ENCODE measurements at regions not wholly inside any gene's neighbourhood (a gene's known extent, or its start where the extent isn't known, plus 50 kb on each side); places are given as distances from the start of the nearest gene placed in this dataset.

- TF ChIP-seq TFCP2L1 (CRISPR knock-in tag; IDR thresholded peaks at IDR 0.05) = no peak
These were observed 67.0 kb upstream of the STARD13 start (continued) for GRCh38 chr13:33352526-33352925.

- POLR2A ChIA-PET = no interaction called here
- Histone ChIP-seq H3K4me2 (no peak overlapping the region), H3K4me1 (0 out of 3 replicates have a peak, but pooled peaks cover 7% of the 10 kb centered on the region), H3K4me3 (no peak overlapping the region), H3K9me3 (no peaks in the 10 kb centered on the region), H3K27ac (no peak overlapping the region)
- 64% methylated on average over 4 of the region's 4 CpGs for WGBS (ENCODE audit: missing lambda C conversion rate)
- CTCF ChIA-PET = no interaction called here
- DNase-seq (ENCODE audit: low read depth in 1 of 2, low spot score in 1 of 2) (no peak), ATAC-seq (no peak), FAIRE-seq (no peak)
- TF ChIP-seq NPAS2 (CRISPR knock-in tag; IDR thresholded peaks at IDR 0.05; ENCODE audit: borderline replicate concordance) = no peak
- no peak for TF ChIP-seq ATOH8 (CRISPR knock-in tag; IDR thresholded peaks at IDR 0.05; ENCODE audit: low read depth)
- no peak for TF ChIP-seq JUN (IDR thresholded peaks at IDR 0.05)
- TF ChIP-seq NR3C1 (IDR thresholded peaks at IDR 0.05) = no peak
- no peak for TF ChIP-seq MYC (IDR thresholded peaks at IDR 0.05; ENCODE audit: borderline replicate concordance, low read length)
- TF ChIP-seq FOSL2 (IDR thresholded peaks at IDR 0.05) = no peak
- TF ChIP-seq FOSL2 (CRISPR knock-in tag; IDR thresholded peaks at IDR 0.05) = no peak
- no peak for TF ChIP-seq POLR2AphosphoS2 (conservative IDR thresholded peaks at IDR 0.05; ENCODE audit: low read length)
- TF ChIP-seq HOXB5 (CRISPR knock-in tag; IDR thresholded peaks at IDR 0.05) = no peak
- no peak for TF ChIP-seq MAFK (IDR thresholded peaks at IDR 0.05; ENCODE audit: partially characterized antibody)
- no peak for TF ChIP-seq MAZ (IDR thresholded peaks at IDR 0.05; ENCODE audit: borderline replicate concordance, low read depth, low read length)
- no peak for TF ChIP-seq SREBF2 (IDR thresholded peaks at IDR 0.05)
- no peak for TF ChIP-seq RARB (CRISPR knock-in tag; IDR thresholded peaks at IDR 0.05)
- no peak for TF ChIP-seq EP300 (IDR thresholded peaks at IDR 0.05)
These were observed 67.7 kb upstream of the STARD13 start for GRCh38 chr13:33353210-33353609.

GRCh38 chr13:33353646-33354045 is 68.1 kb upstream of the STARD13 start:
- ChIA-PET CTCF (no interaction called here), POLR2A (no interaction called here)
- no peak overlapping the region for H3K4me3 ChIP-seq
- no peak for DNase-seq (ENCODE audit: low read depth in 1 of 2, low spot score in 1 of 2)
- no peaks in the 10 kb centered on the region for H3K9me3 ChIP-seq
- WGBS (ENCODE audit: missing lambda C conversion rate) = 83% methylated on average over 4 of the region's 4 CpGs
- TF ChIP-seq HOXB13 (CRISPR knock-in tag; IDR thresholded peaks at IDR 0.05; ENCODE audit: low read depth) = no peak
- no peak for TF ChIP-seq RCOR1 (IDR thresholded peaks at IDR 0.05; ENCODE audit: low read depth, low read length)
- TF ChIP-seq MYC (IDR thresholded peaks at IDR 0.05; ENCODE audit: borderline replicate concordance, low read length) = no peak
- no peak for TF ChIP-seq RAD21 (conservative IDR thresholded peaks at IDR 0.05 in 1 of 2, IDR thresholded peaks at IDR 0.05 in 1 of 2)
- TF ChIP-seq SREBF2 (IDR thresholded peaks at IDR 0.05) = no peak
- TF ChIP-seq HMGXB4 (CRISPR knock-in tag; IDR thresholded peaks at IDR 0.05; ENCODE audit: borderline replicate concordance) = no peak
- no peak for TF ChIP-seq PBX3 (IDR thresholded peaks at IDR 0.05)
- no peak for TF ChIP-seq ATOH8 (CRISPR knock-in tag; IDR thresholded peaks at IDR 0.05; ENCODE audit: low read depth)
- no peak for TF ChIP-seq GATA3 (IDR thresholded peaks at IDR 0.05; ENCODE audit: borderline replicate concordance)
- no peak for TF ChIP-seq MAZ (IDR thresholded peaks at IDR 0.05; ENCODE audit: borderline replicate concordance, low read depth, low read length)
- TF ChIP-seq EP300 (IDR thresholded peaks at IDR 0.05) = no peak
- H3K4me1 ChIP-seq = 0 out of 3 replicates have a peak, but pooled peaks cover 7% of the 10 kb centered on the region
- FAIRE-seq = no peak
- no peak overlapping the region for H3K4me2 ChIP-seq
- H3K27ac ChIP-seq = no peak overlapping the region
- ATAC-seq = no peak
